ENCODE measurements at regions not wholly inside any gene's neighbourhood (a gene's known extent, or its start where the extent isn't known, plus 50 kb on each side); places are given as distances from the start of the nearest gene placed in this dataset.

- Mint-ChIP-seq H3K36me3 (ENCODE audit: insufficient read depth, unreplicated experiment) (no peaks in the 10 kb centered on the region), H3K4me3 (ENCODE audit: unreplicated experiment) (no peak overlapping the region), H3K9me3 (ENCODE audit: unreplicated experiment) (no peaks in the 10 kb centered on the region), H3K27me3 (ENCODE audit: insufficient read depth, unreplicated experiment) (no peaks in the 10 kb centered on the region), H3K27ac (ENCODE audit: low read depth, unreplicated experiment) (no peak overlapping the region), H3K4me1 (ENCODE audit: insufficient read depth, unreplicated experiment) (peaks cover 7% of the 10 kb centered on the region)
- BruUV-seq (replicated peaks): no TSS peak
- POLR2A ChIA-PET: interaction anchor here (0.7 to 2.0 kb wide), 4 partner anchors 9 to 171 kb away, joined by 3 to 7 read pairs (median 4); partner anchors contain the start of gene IRF2BP2
- intact Hi-C loops (cut with micrococcal nuclease): no loop called here
- no peak for DNase-seq (ENCODE audit: unreplicated experiment)
- CTCF ChIA-PET: interaction anchor here (1.0 to 1.2 kb wide), 2 partner anchors 8 to 301 kb away, joined by 3 read pairs; no protein-coding TSS in a partner anchor
- TF ChIP-seq CTCF (IDR thresholded peaks at IDR 0.05; ENCODE audit: unreplicated experiment): peak; percentile 0
These were observed 172.2 kb upstream of the IRF2BP2 start for GRCh38 chr1:234782105-234782751.

DNA sequence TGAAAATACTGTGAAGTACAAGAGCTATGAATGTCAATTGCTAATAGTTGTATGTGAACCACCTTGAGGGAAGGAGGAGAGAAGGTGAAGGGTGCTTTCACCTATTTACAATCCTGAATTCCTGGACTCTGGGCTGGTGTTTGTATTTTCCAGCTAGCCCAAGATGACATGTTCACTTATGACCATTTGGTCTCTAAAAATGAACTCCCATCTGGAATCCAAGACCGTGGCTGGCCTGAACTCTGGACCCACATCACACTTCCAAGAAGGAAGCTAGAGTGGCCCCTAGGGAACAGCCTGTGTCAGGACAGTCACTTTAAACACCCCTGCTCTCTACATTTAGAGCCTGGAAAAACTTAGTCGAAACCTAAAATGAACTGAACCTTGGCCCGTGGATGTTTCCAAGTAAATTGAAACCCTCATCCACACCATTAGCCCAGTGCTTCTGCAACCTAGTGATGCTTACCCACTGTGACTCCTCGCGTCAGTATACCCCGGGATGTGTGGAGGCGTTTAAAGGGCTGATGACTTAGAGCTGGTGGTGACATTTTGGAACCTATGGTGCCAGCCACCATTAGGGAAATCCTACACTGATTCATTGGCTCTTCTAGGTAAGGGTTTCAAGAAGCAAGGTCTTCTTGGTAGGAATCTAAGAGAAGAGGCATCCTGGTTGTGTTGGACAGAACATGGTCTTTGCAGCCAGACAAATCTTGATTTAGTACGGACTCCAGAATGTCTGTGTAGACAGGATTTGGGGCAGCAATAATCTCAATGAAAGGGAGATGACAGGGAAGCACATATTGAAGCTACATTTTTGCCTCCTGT, 171.5 kb upstream of the IRF2BP2 start:
- H3K4me1 Mint-ChIP-seq (ENCODE audit: insufficient read depth, unreplicated experiment): peaks cover 7% of the 10 kb centered on the region
- no peak overlapping the region for H3K27ac Mint-ChIP-seq (ENCODE audit: low read depth, unreplicated experiment)
- no peaks in the 10 kb centered on the region for H3K9me3 Mint-ChIP-seq (ENCODE audit: unreplicated experiment)
- intact Hi-C loops (cut with micrococcal nuclease): no loop called here
- ChIA-PET CTCF (interaction anchor here (0.7 to 1.2 kb wide), 3 partner anchors 55 to 302 kb away, joined by 3 to 4 read pairs (median 3); no protein-coding TSS in a partner anchor), POLR2A (interaction anchor here (1.6 to 2.0 kb wide), 2 partner anchors 58 to 170 kb away, joined by 6 to 7 read pairs; partner anchors contain the start of gene IRF2BP2)
- no peaks in the 10 kb centered on the region for H3K27me3 Mint-ChIP-seq (ENCODE audit: insufficient read depth, unreplicated experiment)
- H3K4me3 Mint-ChIP-seq (ENCODE audit: unreplicated experiment): no peak overlapping the region
- TF ChIP-seq CTCF (IDR thresholded peaks at IDR 0.05; ENCODE audit: unreplicated experiment): peak; percentile 3
- no TSS peak for BruUV-seq (replicated peaks)
- H3K36me3 Mint-ChIP-seq (ENCODE audit: insufficient read depth, unreplicated experiment): no peaks in the 10 kb centered on the region
- no peak for DNase-seq (ENCODE audit: unreplicated experiment)

GRCh38 chr1:234780531-234781162, 170.7 kb upstream of the IRF2BP2 start:
- no peaks in the 10 kb centered on the region for H3K9me3 Mint-ChIP-seq (ENCODE audit: unreplicated experiment)
- H3K4me3 Mint-ChIP-seq (ENCODE audit: unreplicated experiment): no peak overlapping the region
- intact Hi-C loops (cut with micrococcal nuclease): no loop called here
- peaks cover 5% of the 10 kb centered on the region for H3K4me1 Mint-ChIP-seq (ENCODE audit: insufficient read depth, unreplicated experiment)
- no TSS peak for BruUV-seq (replicated peaks)
- no peaks in the 10 kb centered on the region for H3K27me3 Mint-ChIP-seq (ENCODE audit: insufficient read depth, unreplicated experiment)
- POLR2A ChIA-PET: interaction anchor here (1.6 to 2.0 kb wide), 2 partner anchors 57 to 170 kb away, joined by 6 to 7 read pairs; partner anchors contain the start of gene IRF2BP2
- DNase-seq (ENCODE audit: unreplicated experiment): no peak
- CTCF ChIA-PET: interaction anchor here (0.6 to 1.2 kb wide), 3 partner anchors 58 to 303 kb away, joined by 3 to 4 read pairs (median 3); no protein-coding TSS in a partner anchor
- TF ChIP-seq CTCF (IDR thresholded peaks at IDR 0.05; ENCODE audit: unreplicated experiment): no peak
- H3K27ac Mint-ChIP-seq (ENCODE audit: low read depth, unreplicated experiment): no peak overlapping the region
- no peaks in the 10 kb centered on the region for H3K36me3 Mint-ChIP-seq (ENCODE audit: insufficient read depth, unreplicated experiment)
